ENCODE measurements at regions not wholly inside any gene's neighbourhood (a gene's known extent, or its start where the extent isn't known, plus 50 kb on each side); places are given as distances from the start of the nearest gene placed in this dataset.

DNA sequence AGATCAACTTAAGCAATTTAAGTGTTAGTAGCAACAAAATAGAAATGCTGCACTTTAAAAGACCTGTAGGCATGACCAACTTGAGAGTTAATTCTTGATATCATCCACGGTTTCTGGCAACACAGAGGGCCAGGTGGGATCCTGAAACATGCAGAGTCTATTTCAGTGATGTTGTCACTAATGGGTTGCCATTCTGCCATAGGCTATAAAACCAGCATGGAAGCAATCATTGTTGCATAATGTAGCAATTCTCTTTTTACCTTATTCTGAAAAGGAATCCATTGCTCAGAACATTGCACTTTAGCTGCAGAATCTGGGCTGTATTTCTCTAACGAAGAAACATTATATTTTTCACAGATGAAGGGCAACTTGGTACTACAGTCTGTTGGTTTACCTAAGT lies 53.9 kb upstream of the CD302 start:
- Histone ChIP-seq H3K27me3 (replicated peaks; ENCODE audit: control insufficient read depth, insufficient read depth, low read length) (no peaks in the 10 kb centered on the region), H3K9me3 (no peaks in the 10 kb centered on the region), H3K4me1 (no peaks in the 10 kb centered on the region), H3K4me3 (ENCODE audit: low read depth, low read length) (no peak overlapping the region), H3K36me3 (ENCODE audit: control insufficient read depth, insufficient read depth, low read length) (no peaks in the 10 kb centered on the region)
- Mint-ChIP-seq H3K27ac (ENCODE audit: unreplicated experiment) (no peak overlapping the region), H3K9me3 (ENCODE audit: unreplicated experiment) (no peaks in the 10 kb centered on the region), H3K4me3 (ENCODE audit: unreplicated experiment) (no peak overlapping the region), H3K36me3 (ENCODE audit: insufficient read depth, unreplicated experiment) (no peaks in the 10 kb centered on the region), H3K27me3 (ENCODE audit: insufficient read depth, unreplicated experiment) (no peaks in the 10 kb centered on the region), H3K4me1 (ENCODE audit: low read depth, unreplicated experiment) (no peaks in the 10 kb centered on the region)
- POLR2A ChIA-PET: no interaction called here
- CTCF ChIA-PET: no interaction called here
- DNase-seq: no peak
- no peak for TF ChIP-seq CTCF (IDR thresholded peaks at IDR 0.05; ENCODE audit: insufficient read depth in 1 of 2, low read depth in 1 of 2, low read length in 1 of 2, severe bottlenecking in 1 of 2, unreplicated experiment in 1 of 2)
- BruUV-seq (replicated peaks): no TSS peak
- intact Hi-C loops (cut with micrococcal nuclease; ENCODE audit: unreplicated experiment): no loop called here

DNA sequence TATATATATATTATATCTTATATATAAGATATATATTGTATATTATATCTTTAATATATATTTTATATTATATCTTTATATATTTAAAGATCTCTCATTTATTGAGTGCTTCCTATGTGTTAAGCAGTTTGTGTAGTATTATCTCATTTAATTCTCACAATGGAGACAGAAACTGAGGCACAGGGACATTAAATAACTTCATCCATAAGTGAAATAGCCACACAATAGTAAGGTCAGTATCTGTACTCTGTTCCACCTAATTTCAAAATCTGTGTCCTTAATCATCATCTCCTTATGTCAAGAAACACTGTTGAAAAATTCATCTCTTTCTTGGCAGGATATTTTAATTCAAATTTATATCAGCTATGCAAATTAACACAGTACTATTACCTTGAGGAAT lies 52.8 kb upstream of the CD302 start:
- Mint-ChIP-seq H3K9me3 (ENCODE audit: unreplicated experiment) (no peaks in the 10 kb centered on the region), H3K27ac (ENCODE audit: unreplicated experiment) (no peak overlapping the region), H3K36me3 (ENCODE audit: insufficient read depth, unreplicated experiment) (no peaks in the 10 kb centered on the region), H3K4me3 (ENCODE audit: unreplicated experiment) (no peak overlapping the region), H3K4me1 (ENCODE audit: low read depth, unreplicated experiment) (no peaks in the 10 kb centered on the region), H3K27me3 (ENCODE audit: insufficient read depth, unreplicated experiment) (no peaks in the 10 kb centered on the region)
- intact Hi-C loops (cut with micrococcal nuclease; ENCODE audit: unreplicated experiment): no loop called here
- no peaks in the 10 kb centered on the region for H3K36me3 ChIP-seq (ENCODE audit: control insufficient read depth, insufficient read depth, low read length)
- POLR2A ChIA-PET: no interaction called here
- no peak overlapping the region for H3K4me3 ChIP-seq (ENCODE audit: low read depth, low read length)
- BruUV-seq (replicated peaks): no TSS peak
- CTCF ChIA-PET: no interaction called here
- TF ChIP-seq CTCF (IDR thresholded peaks at IDR 0.05; ENCODE audit: insufficient read depth in 1 of 2, low read depth in 1 of 2, low read length in 1 of 2, severe bottlenecking in 1 of 2, unreplicated experiment in 1 of 2): no peak
- H3K9me3 ChIP-seq: no peaks in the 10 kb centered on the region
- H3K27me3 ChIP-seq (replicated peaks; ENCODE audit: control insufficient read depth, insufficient read depth, low read length): no peaks in the 10 kb centered on the region
- DNase-seq: no peak
- no peaks in the 10 kb centered on the region for H3K4me1 ChIP-seq

GRCh38 chr2:159849160-159849813 lies 51.3 kb upstream of the CD302 start:
- H3K4me3 ChIP-seq (ENCODE audit: low read depth, low read length): no peak overlapping the region
- intact Hi-C loops (cut with micrococcal nuclease; ENCODE audit: unreplicated experiment): no loop called here
- no TSS peak for BruUV-seq (replicated peaks)
- no peaks in the 10 kb centered on the region for H3K4me1 ChIP-seq
- Mint-ChIP-seq H3K9me3 (ENCODE audit: unreplicated experiment) (no peaks in the 10 kb centered on the region), H3K27me3 (ENCODE audit: insufficient read depth, unreplicated experiment) (no peaks in the 10 kb centered on the region), H3K36me3 (ENCODE audit: insufficient read depth, unreplicated experiment) (no peaks in the 10 kb centered on the region), H3K4me1 (ENCODE audit: low read depth, unreplicated experiment) (no peaks in the 10 kb centered on the region), H3K4me3 (ENCODE audit: unreplicated experiment) (no peak overlapping the region), H3K27ac (ENCODE audit: unreplicated experiment) (no peak overlapping the region)
- POLR2A ChIA-PET: no interaction called here
- CTCF ChIA-PET: no interaction called here
- DNase-seq: no peak
- H3K27me3 ChIP-seq (replicated peaks; ENCODE audit: control insufficient read depth, insufficient read depth, low read length): no peaks in the 10 kb centered on the region
- no peaks in the 10 kb centered on the region for H3K9me3 ChIP-seq
- TF ChIP-seq CTCF (IDR thresholded peaks at IDR 0.05; ENCODE audit: insufficient read depth in 1 of 2, low read depth in 1 of 2, low read length in 1 of 2, severe bottlenecking in 1 of 2, unreplicated experiment in 1 of 2): no peak
- H3K36me3 ChIP-seq (ENCODE audit: control insufficient read depth, insufficient read depth, low read length): no peaks in the 10 kb centered on the region

Data from Caco-2 (cell line).